IMR-90 (cell line): ENCODE measurements at regions not wholly inside any gene's neighbourhood (a gene's known extent, or its start where the extent isn't known, plus 50 kb on each side); places are given as distances from the start of the nearest gene placed in this dataset.

Source experiments
- BHLHE40 ChIP-seq: fragments of 150-350 bp; IDR thresholded peaks from 2 replicates; pipeline ENCODE4 v1.6.1; 2016; ENCODE audit warnings: mild to moderate bottlenecking, low read depth, low read length
- CEBPB ChIP-seq: IDR thresholded peaks from 2 replicates; pipeline ENCODE4 v1.6.1; 2012; ENCODE audit warnings: low read depth, low read length, improper control_type of control experiment
- MAFK ChIP-seq: IDR thresholded peaks from 2 replicates; pipeline ENCODE4 v1.6.1; 2012; ENCODE audit warnings: low read depth, low read length, improper control_type of control experiment
- POLR2A ChIP-seq: IDR thresholded peaks from 2 replicates; pipeline ENCODE4 v1.6.1; 2012; ENCODE audit warnings: mild to moderate bottlenecking, low read depth, low read length
- RAD21 ChIP-seq: IDR thresholded peaks from 2 replicates; pipeline ENCODE4 v1.6.1; 2012; ENCODE audit warnings: low read length, improper control_type of control experiment
- SMC3 ChIP-seq: fragments of 150-350 bp; IDR thresholded peaks from 2 replicates; pipeline ENCODE4 v1.6.1; 2016; ENCODE audit warnings: low read depth, mild to moderate bottlenecking, antibody characterized with exemption, low read length, moderate library complexity
- TF ChIP-seq, protein P1 (sequence below): fragments of 150-350 bp; IDR thresholded peaks from 2 replicates; pipeline ENCODE4 v1.6.1; 2017; ENCODE audit warnings: mild to moderate bottlenecking, antibody characterized with exemption, low read length, low read depth
- TF ChIP-seq, protein P2 (sequence below): fragments of 150-350 bp; IDR thresholded peaks from 2 replicates; pipeline ENCODE4 v1.6.1; 2016; ENCODE audit warnings: low read depth, mild to moderate bottlenecking, low read length, moderate library complexity, borderline replicate concordance
- TF ChIP-seq, protein P3 (sequence below): conservative IDR thresholded peaks from 2 replicates; pipeline ENCODE4 v1.5.1; 2012; ENCODE audit warnings: mild to moderate bottlenecking, low read depth, low read length, improper control_type of control experiment

DNA sequence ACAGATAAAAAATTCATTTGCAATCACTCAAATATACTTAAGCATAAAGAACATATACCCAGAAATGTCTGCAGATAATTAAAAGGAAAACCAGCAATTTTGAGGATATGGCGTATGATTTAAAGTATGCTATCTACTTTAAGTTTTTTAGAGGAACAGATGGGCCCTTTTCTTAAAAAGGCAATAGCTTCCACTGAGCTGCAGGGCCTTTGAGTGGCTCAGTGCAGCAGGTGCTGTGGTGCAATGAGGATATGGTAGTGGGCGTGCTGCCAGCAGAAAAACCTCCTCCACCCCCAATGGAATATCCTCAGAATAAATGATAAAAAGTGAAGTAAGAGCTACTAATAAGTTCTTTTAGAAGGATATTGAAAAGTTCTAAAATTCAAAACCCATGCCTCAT lies 814.5 kb downstream of the MTRR start:
- TF ChIP-seq, protein P1, sequence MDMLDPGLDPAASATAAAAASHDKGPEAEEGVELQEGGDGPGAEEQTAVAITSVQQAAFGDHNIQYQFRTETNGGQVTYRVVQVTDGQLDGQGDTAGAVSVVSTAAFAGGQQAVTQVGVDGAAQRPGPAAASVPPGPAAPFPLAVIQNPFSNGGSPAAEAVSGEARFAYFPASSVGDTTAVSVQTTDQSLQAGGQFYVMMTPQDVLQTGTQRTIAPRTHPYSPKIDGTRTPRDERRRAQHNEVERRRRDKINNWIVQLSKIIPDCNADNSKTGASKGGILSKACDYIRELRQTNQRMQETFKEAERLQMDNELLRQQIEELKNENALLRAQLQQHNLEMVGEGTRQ = no peak
- TF ChIP-seq, protein P2, sequence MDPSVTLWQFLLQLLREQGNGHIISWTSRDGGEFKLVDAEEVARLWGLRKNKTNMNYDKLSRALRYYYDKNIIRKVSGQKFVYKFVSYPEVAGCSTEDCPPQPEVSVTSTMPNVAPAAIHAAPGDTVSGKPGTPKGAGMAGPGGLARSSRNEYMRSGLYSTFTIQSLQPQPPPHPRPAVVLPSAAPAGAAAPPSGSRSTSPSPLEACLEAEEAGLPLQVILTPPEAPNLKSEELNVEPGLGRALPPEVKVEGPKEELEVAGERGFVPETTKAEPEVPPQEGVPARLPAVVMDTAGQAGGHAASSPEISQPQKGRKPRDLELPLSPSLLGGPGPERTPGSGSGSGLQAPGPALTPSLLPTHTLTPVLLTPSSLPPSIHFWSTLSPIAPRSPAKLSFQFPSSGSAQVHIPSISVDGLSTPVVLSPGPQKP = no peak
- TF ChIP-seq POLR2A (no peak), SMC3 (no peak), BHLHE40 (no peak), MAFK (no peak), CEBPB (no peak), RAD21 (no peak)
- TF ChIP-seq, protein P3, sequence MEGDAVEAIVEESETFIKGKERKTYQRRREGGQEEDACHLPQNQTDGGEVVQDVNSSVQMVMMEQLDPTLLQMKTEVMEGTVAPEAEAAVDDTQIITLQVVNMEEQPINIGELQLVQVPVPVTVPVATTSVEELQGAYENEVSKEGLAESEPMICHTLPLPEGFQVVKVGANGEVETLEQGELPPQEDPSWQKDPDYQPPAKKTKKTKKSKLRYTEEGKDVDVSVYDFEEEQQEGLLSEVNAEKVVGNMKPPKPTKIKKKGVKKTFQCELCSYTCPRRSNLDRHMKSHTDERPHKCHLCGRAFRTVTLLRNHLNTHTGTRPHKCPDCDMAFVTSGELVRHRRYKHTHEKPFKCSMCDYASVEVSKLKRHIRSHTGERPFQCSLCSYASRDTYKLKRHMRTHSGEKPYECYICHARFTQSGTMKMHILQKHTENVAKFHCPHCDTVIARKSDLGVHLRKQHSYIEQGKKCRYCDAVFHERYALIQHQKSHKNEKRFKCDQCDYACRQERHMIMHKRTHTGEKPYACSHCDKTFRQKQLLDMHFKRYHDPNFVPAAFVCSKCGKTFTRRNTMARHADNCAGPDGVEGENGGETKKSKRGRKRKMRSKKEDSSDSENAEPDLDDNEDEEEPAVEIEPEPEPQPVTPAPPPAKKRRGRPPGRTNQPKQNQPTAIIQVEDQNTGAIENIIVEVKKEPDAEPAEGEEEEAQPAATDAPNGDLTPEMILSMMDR = no peak
